NT2/D1 (cell line): ENCODE measurements at regions not wholly inside any gene's neighbourhood (a gene's known extent, or its start where the extent isn't known, plus 50 kb on each side); places are given as distances from the start of the nearest gene placed in this dataset.

Experiments used
- SUZ12 ChIP-seq: IDR thresholded peaks from 2 replicates; pipeline ENCODE4 v1.6.1; 2011; ENCODE audit not compliant: insufficient read length, insufficient read depth; ENCODE audit errors: extremely low read depth
- YY1 ChIP-seq: IDR thresholded peaks from 2 replicates; pipeline ENCODE4 v1.6.1; 2011; ENCODE audit not compliant: insufficient read length, insufficient read depth
- ZNF274 ChIP-seq: IDR thresholded peaks from 2 replicates; pipeline ENCODE4 v1.6.1; 2011; ENCODE audit warnings: mild to moderate bottlenecking, low read depth, low read length

- TF ChIP-seq ZNF274 (no peak), YY1 (no peak), SUZ12 (no peak)
These were observed 62.1 kb upstream of the THSD7B start for GRCh38 chr2:136703214-136703613.
